Inflammatory macrophage treated with lipopolysaccharide for 4 hours (primary cell): ENCODE measurements at regions not wholly inside any gene's neighbourhood (a gene's known extent, or its start where the extent isn't known, plus 50 kb on each side); places are given as distances from the start of the nearest gene placed in this dataset.
A peak's percentile ranks its signal among the peaks of the same experiment; 100 is the strongest.

Source experiments
- DNase-seq: peaks from one replicate; pipeline ENCODE4 v3.0.0-alpha.2; 2020

DNA sequence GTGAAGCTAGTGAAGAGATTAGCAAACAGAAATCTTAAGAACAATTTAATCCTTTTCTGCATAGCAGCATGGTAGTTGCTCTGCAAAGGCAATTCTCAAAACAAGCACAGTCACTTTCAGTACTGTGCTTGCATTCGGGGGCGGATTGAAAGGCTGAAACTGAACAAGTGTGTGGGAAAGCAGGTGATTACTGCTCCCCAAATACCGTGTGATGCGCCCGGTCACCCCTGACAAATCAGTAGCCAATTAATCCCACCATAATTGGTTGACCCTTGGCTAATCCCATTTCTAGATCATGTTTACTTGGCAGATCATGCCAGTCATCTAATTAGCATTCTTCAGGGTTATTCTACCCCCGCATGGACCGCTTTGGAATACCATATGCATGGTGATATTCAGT lies 76.5 kb upstream of the ADRB1 start:
- no peak for DNase-seq

DNA sequence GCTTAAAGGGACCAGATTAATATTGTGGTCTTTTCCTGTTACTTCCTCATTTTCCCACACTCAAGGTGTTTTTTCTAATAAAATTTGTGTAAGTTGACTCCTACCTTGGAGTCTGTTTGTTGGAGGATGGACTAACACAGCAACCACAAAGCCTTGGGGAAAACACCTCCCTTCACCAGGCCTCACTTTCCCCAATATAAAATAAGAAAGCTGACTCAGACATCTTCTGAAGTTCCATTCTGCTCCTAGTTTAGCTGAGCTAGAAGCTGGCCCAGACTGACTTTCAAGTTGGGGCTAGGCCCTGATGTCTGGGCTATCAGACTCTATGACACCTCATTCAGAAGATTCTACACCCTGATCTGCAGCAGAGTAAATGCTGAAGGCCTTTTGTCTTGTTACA lies 73.0 kb upstream of the ADRB1 start:
- DNase-seq: no peak

DNA sequence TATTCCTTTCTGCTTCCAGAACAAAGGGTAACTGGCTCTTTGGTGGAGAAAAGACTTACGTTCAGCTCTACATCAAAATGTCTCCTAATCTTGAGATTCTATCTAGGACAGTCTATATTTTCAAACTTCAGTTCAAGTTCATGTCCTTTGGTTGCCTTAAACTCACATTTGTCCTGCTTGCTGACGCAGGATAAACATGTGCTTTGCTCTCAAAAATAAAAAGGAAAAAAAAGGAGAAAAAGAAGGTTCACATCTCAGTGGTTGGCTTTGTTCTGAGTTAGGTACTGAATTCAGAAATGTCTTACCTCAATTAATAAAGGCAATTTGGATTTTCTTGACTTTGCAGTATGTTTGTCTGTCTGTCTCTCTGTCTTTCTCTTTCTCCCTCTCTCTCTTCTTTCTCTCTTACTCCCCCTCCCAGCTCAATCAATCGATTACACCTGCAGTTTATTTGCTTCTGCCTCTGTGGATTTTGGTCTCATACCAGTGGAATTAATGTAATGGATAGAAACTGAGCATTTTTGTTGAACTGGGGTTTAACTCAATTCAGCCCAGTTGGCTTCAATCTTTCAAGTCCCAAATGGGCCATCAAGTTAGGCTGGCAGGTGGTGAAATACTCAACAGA lies 72.2 kb upstream of the ADRB1 start:
- DNase-seq: no peak

DNA sequence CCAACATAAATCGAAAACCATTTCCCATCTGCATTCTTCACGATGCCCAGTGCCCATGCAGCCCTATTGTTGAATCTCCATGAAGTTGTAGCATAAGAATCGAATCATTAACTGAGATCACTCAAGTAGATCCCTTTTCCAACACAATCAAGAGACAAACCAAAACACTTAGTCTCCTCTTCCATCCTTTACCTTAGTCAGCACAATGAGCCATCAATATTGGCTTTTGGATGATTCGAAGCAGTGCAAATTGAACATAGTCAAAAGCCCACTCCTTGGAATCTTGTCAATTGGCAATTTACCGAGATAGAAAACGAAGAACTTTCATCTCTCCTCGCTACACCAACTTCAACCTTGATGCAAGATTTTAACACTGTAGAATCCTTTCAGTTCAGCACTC lies 66.5 kb upstream of the ADRB1 start:
- no peak for DNase-seq

DNA sequence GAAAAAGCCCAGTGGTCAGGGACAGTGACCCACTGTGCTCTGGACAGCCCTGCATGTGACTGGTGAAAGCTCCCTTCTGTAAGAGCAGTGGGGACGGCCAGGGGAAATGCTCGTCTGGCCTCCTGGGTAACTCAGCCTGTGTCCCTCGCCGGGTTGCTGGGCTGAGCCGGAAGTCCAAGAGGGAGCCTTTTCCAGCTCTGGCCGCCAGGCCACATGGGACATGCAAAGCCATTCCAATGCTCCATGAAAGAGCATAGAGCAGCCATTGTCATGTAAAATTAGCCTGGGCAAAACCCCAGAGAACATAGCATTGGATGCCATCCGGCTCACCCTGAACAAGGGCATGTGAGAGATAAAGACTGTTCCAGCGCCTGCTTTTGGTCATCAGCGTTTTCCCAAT lies 64.9 kb upstream of the ADRB1 start:
- no peak for DNase-seq

DNA sequence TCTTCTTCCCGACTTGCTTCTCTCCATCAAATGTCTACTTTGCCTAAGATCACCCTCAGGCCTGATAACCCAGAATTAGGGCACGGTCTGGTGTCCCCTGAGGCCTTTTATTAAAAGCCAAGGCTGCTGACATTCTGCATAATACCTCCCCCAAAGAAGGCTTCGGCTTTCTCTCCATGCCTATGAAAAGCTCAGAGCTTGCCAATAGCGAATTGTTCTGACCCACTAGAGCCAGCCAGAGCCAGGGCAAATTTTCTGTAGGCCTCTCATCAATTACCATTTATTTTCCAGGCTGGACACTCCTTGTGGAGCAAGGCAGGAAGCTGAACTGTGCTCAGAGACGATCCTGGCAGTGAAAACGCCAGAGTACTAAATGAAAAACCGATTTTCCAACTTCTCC lies 64.3 kb upstream of the ADRB1 start:
- DNase-seq: no peak

DNA sequence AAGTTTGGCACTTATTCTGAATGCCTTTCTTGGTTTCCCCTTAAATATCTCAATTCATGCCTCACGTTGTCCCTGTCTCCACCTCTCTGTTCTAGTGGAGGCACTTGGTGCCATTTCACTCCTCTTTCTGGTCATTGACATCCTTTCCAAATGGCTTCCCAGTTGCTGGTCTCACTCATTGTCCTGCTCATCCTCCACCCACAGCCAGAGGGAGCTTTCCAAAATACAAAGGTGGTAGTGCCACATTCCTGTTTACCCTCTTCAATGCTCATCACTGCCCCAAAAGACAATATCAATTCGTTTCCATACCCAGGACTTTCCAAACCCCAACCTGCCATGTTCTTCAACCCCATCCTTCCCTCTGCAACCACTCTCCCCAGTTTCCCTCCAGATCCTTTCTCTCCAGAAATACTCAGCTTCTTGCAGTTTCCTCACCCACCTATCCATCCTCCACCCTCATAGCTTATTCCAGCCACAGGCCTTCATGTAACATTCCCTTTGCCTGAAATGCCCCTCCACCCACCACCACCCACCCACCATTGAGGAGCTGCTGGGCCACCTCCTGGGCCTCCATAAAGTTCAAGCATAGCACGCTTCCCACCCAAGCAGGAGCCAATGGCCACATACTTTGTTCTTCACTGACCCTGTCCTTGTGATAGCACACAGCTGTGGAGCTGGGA lies 63.1 kb upstream of the ADRB1 start:
- no peak for DNase-seq

DNA sequence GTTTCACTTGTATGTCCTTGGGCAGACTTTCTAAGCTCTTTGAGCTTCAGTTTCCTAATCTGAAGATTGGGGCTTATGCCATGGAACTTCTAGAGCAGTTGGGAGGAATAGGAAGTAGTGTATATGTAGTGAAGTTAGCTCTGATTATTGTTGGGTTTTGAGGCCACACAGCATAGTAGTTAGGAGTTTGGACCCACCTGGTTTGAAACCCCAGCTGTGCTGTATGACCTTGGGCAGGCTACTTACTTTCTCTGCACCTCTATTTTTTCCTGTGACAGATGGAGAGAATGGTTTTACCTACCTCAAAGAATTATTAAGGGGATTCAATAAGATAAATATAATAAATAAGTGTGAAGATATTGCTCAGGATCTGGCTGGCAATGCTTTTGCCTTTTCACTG lies 61.4 kb upstream of the ADRB1 start:
- no peak for DNase-seq

DNA sequence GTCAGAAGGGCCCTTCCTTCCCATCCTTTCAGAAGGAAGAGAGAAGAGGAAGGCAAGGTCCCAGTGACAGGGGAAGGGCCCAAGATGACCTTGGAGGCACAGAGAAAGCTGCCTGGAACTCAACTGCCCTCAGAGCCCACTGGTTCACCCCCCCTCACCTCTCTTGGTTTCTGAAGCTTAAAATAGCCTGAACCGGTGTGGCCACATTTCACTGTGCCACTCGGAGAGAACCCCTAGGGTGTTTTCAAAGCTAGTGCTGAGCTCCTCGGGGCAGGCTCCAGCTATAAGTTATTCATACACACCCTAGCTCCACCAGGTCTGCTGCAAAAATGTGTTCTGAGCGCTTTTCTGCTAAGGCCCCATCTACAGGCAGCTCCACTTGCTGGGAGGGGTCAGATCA lies 60.9 kb upstream of the ADRB1 start:
- DNase-seq: no peak

DNA sequence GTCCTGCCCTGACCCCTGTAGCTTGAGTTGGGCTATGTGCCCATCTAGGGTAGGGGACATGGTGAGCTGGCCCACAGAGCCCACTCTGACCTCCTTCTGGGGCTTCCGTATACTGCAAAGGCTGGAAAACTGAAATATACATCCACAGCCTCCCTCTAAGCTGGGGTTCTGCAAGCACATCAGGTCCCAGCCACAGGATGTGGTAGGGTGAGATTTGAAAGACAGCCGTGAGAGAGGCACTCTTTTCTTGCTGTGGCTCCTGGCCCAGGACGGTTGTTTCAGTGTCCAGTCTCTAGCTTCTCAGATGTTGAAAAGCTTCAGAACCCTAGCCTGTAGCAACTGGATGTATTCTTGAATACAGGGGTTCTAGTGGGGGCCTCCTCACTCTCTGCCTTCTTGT lies 60.1 kb upstream of the ADRB1 start:
- DNase-seq: no peak

DNA sequence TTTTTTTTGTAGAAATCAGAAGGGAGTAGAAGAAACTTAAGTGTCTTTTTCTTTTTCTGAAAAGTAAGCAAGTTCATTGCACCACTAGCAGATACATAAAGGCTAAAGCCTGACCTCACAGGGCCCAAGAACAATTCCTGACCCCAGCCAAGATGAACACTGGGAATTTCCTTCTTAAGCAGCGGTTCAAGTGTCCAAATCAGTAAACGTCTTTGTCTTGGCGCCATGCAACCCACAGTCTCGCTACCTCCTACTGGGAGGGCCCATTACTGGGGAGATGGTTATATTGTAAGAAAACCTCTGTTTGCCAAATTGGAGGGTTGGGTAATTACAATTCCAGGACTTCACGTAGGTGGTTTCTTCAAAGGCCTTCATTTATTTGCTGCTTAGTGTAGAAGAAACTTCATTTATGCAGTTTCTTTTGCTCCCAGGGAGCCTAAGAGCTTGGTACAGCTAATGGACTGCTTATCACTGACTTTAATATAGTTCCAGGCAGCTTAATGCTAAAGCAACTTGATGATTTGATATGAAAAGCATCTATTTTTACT lies 58.3 kb upstream of the ADRB1 start:
- DNase-seq: no peak

DNA sequence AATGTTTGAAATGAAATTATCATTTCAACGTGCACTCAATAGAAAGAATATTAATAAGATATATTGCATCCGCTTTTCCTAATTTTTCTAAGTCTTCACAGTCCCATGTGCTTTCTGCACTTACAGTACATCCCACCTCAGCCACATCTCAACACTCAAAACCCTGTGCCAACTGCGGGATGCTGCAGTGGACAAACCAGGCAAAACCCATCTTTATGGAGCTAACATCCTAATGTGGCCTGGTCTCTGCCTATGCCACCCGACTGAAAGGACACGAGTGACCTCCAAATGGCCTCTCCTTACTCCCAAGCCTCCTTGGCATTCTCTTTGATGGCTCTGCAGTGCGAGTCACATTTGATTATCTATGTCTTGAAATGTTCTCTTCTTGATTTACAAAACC lies 57.4 kb upstream of the ADRB1 start:
- no peak for DNase-seq

DNA sequence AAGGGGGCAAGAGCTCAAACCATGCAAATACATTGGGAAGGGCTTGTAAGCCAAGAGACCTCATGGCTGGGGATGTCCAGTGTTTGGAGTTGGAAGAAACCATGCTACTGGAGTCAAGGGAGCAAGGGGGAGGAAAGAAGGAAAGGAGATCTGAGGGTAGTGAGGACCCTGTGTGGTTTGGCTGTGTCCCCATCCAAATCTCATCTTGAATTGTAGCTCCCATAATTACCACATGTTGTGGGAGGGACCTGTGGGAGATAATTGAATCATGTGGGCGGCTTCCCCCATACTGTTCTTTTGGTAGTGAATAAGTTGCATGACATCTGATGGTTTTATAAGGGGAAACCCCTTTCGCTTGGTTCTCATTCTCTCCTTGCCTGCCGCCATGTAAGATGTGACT lies 56.5 kb upstream of the ADRB1 start:
- no peak for DNase-seq

DNA sequence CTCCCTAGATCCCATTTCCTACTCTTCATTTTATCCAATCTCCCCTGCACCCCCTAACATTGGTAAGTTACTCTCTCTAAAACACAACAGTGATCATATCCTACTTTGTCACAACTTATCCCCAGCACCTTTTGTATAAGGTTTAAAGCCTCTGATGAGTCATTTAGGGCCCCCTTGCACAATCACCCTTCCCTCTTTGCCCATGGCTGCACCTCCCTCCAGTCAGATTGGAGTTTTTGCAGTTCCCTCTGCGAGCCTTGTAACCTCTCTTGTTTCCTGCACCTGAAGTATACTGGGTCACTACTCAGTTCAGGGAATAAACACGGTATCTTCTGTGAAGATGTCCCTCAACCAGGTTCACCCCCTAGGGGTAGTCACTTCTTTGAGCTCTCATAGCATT lies 55.9 kb upstream of the ADRB1 start:
- DNase-seq: peak; percentile 65

DNA sequence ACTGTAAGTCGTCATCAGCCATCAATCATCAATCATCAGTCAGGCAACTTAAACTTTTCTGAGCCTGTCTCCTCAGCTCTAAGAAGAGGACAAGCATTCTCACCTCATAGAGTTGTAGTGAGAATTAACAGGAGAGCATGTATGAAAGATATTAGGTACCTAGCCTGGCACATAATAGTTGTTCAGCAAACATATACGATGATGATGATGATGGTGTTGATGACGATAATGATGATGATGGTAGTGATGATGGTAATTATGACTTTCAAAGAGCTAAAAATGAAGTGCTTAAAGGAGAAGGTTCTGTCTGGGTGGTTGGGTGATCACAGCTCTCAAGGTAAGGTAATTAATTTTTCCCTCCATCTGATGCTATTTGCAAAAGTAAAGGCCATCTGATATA lies 55.1 kb upstream of the ADRB1 start:
- no peak for DNase-seq

DNA sequence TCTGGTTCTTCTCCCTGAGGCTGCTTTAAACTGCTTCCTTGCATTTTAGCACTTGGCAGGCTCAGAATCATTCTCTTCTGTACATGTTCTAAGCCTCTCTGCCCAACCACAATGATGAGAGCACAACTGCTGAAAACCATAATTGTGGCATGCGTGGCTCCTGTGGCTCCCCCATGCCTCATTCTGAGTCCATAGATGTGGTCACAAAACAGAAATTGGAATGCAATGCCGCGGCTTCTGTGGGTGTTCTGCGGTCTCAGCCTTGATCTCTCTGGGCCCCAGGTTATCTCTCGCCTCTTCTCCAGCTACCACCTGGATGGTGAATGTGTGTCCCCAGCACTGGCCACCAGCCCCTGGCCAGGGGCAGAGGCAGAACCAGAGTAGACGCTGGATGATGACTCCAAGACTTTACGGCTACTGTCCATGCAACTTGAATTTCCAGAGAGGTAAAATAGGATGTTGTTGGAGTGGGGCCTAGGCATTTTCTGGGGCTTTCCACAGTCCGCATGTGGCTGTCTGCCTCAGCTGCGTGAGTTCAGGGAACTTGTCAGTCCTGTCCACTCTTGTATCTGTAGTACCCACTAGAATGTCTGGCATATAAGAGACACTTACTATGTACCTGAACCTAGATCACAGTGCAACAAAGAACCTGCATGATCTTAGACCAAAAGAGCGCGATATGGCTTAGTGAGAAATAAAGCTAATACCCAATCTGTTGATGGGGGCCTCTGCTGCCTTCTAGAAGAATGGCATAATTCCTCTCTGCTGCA lies 52.4 kb upstream of the ADRB1 start:
- DNase-seq: no peak

DNA sequence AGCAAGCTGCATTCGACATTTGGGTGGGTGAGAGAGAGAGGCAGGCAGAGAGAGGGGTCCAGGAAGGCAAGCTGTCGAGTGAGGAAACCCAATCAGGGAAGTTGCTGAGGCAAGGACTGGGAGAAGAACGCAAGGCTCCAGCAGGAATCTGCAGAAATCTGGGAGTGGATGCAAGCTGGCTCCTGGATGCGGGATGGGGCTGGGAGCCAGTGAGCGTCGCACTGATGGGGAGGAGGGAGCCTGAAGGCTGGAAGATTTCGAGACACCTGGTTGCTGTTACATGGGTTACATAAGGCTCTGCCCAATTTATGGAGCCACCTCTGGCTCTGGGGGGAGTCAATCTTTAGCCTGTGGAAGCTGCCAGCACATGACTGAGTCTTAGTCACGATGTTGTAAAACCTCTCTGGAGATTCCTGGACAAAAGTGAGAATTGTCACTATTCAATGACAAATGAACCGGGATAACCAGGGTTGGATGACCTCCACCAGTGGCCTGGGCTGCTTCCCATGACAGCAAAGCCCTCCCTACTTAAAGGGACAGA lies 51.1 kb upstream of the ADRB1 start:
- DNase-seq: no peak

DNA sequence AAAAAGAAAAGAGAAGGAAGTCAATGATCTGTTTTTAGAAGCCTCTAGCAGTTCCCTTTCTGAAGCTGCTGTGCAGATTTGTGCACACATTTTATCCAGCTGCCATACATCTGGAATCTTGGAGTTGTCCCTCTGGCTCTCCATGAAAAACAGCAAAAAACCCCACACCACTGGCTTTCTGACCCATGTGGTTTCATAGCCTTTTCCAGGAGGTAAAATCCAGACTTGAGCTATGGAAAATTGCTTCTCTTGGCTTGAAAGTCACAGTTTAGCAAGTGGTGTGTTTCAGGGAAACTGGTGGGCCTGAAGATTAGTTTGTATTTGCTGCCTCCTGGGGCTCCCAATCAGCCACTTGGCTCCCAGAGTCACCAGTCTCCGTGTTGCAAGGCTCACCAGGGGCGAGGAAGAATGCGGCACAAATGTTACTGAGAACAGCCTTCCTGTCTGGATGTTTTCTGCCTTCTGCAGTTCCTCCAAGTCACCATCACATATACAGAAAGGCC lies 50.1 kb upstream of the ADRB1 start:
- peak; percentile 8 for DNase-seq
